Neural cell (in vitro differentiated cells): ENCODE measurements at regions not wholly inside any gene's neighbourhood (a gene's known extent, or its start where the extent isn't known, plus 50 kb on each side); places are given as distances from the start of the nearest gene placed in this dataset.

Experiments used
- EZH2 ChIP-seq: fragments of 200-600, 300-800 bp; shearing (Covaris generic), sonication (generic); IDR thresholded peaks from 2 replicates; pipeline ENCODE4 v1.6.1; 2014; ENCODE audit warnings: antibody characterized with exemption, low read length, borderline replicate concordance, mild to moderate bottlenecking; ENCODE audit not compliant: insufficient read depth, poor library complexity, severe bottlenecking
- MXI1 ChIP-seq: fragments of 450-650 bp; conservative IDR thresholded peaks from 2 replicates; pipeline ENCODE4 v1.6.1; 2014; ENCODE audit warnings: antibody characterized with exemption, mild to moderate bottlenecking; ENCODE audit not compliant: poor library complexity, severe bottlenecking
- POLR2AphosphoS5 ChIP-seq: IDR thresholded peaks from 2 replicates; pipeline ENCODE4 v1.6.1; 2012
- SMC3 ChIP-seq: fragments of 450-650 bp; conservative IDR thresholded peaks from 2 replicates; pipeline ENCODE4 v1.6.1; 2014; ENCODE audit warnings: antibody characterized with exemption, mild to moderate bottlenecking, moderate library complexity; ENCODE audit not compliant: poor library complexity
- TAF1 ChIP-seq: IDR thresholded peaks from 2 replicates; pipeline ENCODE4 v1.6.1; 2012; ENCODE audit warnings: low read depth
- TF ChIP-seq, protein P1 (sequence below): fragments of 450-650 bp; IDR thresholded peaks from 2 replicates; pipeline ENCODE4 v1.5.1; 2014; ENCODE audit warnings: antibody characterized with exemption, mild to moderate bottlenecking, moderate library complexity; ENCODE audit not compliant: poor library complexity, severe bottlenecking
- TF ChIP-seq, protein P2 (sequence below): IDR thresholded peaks from 2 replicates; pipeline ENCODE4 v1.6.1; 2012; ENCODE audit warnings: borderline replicate concordance

DNA sequence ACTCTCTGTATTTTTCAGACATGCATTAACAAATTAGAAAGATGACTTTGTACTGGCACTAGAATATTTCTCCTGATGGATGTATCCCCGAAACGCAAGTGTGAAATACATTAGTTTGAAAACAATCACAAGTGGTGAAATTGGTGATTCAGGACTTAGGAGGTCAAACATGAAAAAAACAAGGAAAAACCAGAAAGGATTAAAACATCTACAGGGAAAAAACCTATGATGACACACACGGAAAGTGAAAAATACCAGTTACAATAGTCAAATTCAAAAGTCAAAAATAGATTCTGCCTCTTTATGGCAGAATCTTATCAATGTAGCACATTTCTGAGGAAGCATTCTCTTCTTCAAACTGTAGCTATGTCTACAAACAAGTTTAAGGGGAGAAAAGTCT, 129.0 kb upstream of the SGK1 start:
- TF ChIP-seq, protein P1, sequence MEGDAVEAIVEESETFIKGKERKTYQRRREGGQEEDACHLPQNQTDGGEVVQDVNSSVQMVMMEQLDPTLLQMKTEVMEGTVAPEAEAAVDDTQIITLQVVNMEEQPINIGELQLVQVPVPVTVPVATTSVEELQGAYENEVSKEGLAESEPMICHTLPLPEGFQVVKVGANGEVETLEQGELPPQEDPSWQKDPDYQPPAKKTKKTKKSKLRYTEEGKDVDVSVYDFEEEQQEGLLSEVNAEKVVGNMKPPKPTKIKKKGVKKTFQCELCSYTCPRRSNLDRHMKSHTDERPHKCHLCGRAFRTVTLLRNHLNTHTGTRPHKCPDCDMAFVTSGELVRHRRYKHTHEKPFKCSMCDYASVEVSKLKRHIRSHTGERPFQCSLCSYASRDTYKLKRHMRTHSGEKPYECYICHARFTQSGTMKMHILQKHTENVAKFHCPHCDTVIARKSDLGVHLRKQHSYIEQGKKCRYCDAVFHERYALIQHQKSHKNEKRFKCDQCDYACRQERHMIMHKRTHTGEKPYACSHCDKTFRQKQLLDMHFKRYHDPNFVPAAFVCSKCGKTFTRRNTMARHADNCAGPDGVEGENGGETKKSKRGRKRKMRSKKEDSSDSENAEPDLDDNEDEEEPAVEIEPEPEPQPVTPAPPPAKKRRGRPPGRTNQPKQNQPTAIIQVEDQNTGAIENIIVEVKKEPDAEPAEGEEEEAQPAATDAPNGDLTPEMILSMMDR = no peak
- TF ChIP-seq POLR2AphosphoS5 (no peak), MXI1 (no peak), EZH2 (no peak), SMC3 (no peak), TAF1 (no peak)
- TF ChIP-seq, protein P2, sequence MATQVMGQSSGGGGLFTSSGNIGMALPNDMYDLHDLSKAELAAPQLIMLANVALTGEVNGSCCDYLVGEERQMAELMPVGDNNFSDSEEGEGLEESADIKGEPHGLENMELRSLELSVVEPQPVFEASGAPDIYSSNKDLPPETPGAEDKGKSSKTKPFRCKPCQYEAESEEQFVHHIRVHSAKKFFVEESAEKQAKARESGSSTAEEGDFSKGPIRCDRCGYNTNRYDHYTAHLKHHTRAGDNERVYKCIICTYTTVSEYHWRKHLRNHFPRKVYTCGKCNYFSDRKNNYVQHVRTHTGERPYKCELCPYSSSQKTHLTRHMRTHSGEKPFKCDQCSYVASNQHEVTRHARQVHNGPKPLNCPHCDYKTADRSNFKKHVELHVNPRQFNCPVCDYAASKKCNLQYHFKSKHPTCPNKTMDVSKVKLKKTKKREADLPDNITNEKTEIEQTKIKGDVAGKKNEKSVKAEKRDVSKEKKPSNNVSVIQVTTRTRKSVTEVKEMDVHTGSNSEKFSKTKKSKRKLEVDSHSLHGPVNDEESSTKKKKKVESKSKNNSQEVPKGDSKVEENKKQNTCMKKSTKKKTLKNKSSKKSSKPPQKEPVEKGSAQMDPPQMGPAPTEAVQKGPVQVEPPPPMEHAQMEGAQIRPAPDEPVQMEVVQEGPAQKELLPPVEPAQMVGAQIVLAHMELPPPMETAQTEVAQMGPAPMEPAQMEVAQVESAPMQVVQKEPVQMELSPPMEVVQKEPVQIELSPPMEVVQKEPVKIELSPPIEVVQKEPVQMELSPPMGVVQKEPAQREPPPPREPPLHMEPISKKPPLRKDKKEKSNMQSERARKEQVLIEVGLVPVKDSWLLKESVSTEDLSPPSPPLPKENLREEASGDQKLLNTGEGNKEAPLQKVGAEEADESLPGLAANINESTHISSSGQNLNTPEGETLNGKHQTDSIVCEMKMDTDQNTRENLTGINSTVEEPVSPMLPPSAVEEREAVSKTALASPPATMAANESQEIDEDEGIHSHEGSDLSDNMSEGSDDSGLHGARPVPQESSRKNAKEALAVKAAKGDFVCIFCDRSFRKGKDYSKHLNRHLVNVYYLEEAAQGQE = no peak
